Loucy (cell line): ENCODE measurements at regions not wholly inside any gene's neighbourhood (a gene's known extent, or its start where the extent isn't known, plus 50 kb on each side); places are given as distances from the start of the nearest gene placed in this dataset.

ENCODE experiments used
- CTCF ChIP-seq: fragments of 200-600 bp; sonication (generic); conservative IDR thresholded peaks from 2 replicates; pipeline ENCODE4 v1.5.1; 2014; ENCODE audit warnings: mild to moderate bottlenecking, antibody characterized with exemption, low read length
- EZH2phosphoT487 ChIP-seq: fragments of 200-600 bp; IDR thresholded peaks from 2 replicates; pipeline ENCODE4 v1.6.1; 2018; ENCODE audit warnings: antibody characterized with exemption, mild to moderate bottlenecking, moderate library complexity, borderline replicate concordance

GRCh38 chr14:38737686-38738407 is 365.2 kb downstream of the SEC23A start:
- TF ChIP-seq CTCF (no peak), EZH2phosphoT487 (no peak)
